H1 (cell line): ENCODE measurements at regions not wholly inside any gene's neighbourhood (a gene's known extent, or its start where the extent isn't known, plus 50 kb on each side); places are given as distances from the start of the nearest gene placed in this dataset.

Source experiments
- BRCA1 ChIP-seq: IDR thresholded peaks from 2 replicates; pipeline ENCODE4 v1.6.1; 2012; ENCODE audit warnings: low read depth, low read length, improper control_type of control experiment
- CBX8 ChIP-seq: fragments of 300-800, 300-1000 bp; sonication (generic); IDR thresholded peaks from 2 replicates; pipeline ENCODE4 v1.7.1; 2016; ENCODE audit warnings: low read depth, low read length, borderline replicate concordance
- CTBP2 ChIP-seq: IDR thresholded peaks from 2 replicates; pipeline ENCODE4 v1.7.0; 2011; ENCODE audit warnings: borderline replicate concordance, mild to moderate bottlenecking, moderate library complexity, mixed read lengths, low read length; ENCODE audit not compliant: insufficient read depth, insufficient read length
- GTF2F1 ChIP-seq: IDR thresholded peaks from 2 replicates; pipeline ENCODE4 v1.6.1; 2012; ENCODE audit warnings: low read depth, low read length, improper control_type of control experiment, borderline replicate concordance
- PHF8 ChIP-seq: fragments of 200-600 bp; sonication (generic); conservative IDR thresholded peaks from 2 replicates; pipeline ENCODE4 v1.7.1; 2012; ENCODE audit warnings: low read depth, mild to moderate bottlenecking, inconsistent platforms, low read length, moderate library complexity
- SP1 ChIP-seq: IDR thresholded peaks from 2 replicates; pipeline ENCODE4 v1.6.1; 2011; ENCODE audit warnings: low read depth, low read length
- TF ChIP-seq, protein P1 (sequence below): IDR thresholded peaks from 2 replicates; pipeline ENCODE4 v1.6.1; 2012; ENCODE audit warnings: inconsistent platforms
- TF ChIP-seq, protein P2 (sequence below): IDR thresholded peaks from 2 replicates; pipeline ENCODE4 v1.6.1; 2012; ENCODE audit warnings: inconsistent platforms

DNA sequence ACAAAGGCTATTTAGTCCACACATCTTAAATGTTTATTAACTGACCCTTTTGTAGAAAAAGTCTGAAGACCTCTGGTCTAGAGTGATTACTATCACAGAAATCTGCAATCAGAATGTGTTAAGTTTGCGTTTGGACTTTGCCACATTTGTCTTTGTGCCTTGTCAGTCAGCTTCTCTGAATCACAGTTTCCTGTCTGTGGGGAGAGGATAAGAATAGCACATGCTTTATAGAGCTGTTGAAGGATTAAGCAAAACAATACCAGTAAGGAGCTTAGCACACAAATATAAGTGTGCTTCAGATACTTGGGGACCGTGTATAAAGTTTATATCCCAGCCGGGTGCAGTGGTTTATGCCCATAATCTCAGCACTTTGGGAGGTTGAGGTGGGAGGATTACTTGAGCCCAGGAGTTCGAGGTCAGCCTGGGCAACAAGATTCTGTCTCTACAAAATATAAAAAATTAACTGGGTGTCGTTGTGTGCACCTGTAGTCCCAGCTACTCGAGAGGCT lies 63.0 kb upstream of the BTG1 start (continued):
- TF ChIP-seq CBX8 (no peak), GTF2F1 (no peak), BRCA1 (no peak), SP1 (no peak), PHF8 (no peak), CTBP2 (no peak)
- TF ChIP-seq, protein P1, sequence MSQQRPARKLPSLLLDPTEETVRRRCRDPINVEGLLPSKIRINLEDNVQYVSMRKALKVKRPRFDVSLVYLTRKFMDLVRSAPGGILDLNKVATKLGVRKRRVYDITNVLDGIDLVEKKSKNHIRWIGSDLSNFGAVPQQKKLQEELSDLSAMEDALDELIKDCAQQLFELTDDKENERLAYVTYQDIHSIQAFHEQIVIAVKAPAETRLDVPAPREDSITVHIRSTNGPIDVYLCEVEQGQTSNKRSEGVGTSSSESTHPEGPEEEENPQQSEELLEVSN, result no peak
- TF ChIP-seq, protein P2, sequence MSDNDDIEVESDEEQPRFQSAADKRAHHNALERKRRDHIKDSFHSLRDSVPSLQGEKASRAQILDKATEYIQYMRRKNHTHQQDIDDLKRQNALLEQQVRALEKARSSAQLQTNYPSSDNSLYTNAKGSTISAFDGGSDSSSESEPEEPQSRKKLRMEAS, result no peak
